ENCODE measurements at regions not wholly inside any gene's neighbourhood (a gene's known extent, or its start where the extent isn't known, plus 50 kb on each side); places are given as distances from the start of the nearest gene placed in this dataset.
"Not testable (repeated sequence)": the region's sequence is repeated elsewhere in the genome, so short reads cannot be mapped to it uniquely, and the experiment has no call there.

- no peak for DNase-seq (ENCODE audit: low read depth)
Observed at GRCh38 chr7:69091521-69091920, 506.8 kb upstream of the AUTS2 start.

- no peak for DNase-seq (ENCODE audit: low read depth)
Observed at GRCh38 chr7:69095127-69095526, 503.1 kb upstream of the AUTS2 start.

- DNase-seq (ENCODE audit: low read depth): no peak
Observed at GRCh38 chr7:69095649-69096048, 502.6 kb upstream of the AUTS2 start.

- DNase-seq (ENCODE audit: low read depth): no peak
Observed at GRCh38 chr7:69104023-69104422, 494.3 kb upstream of the AUTS2 start.

- DNase-seq (ENCODE audit: low read depth): no peak
Observed at GRCh38 chr7:69105092-69105491, 493.2 kb upstream of the AUTS2 start.

GRCh38 chr7:69105981-69106380 is 492.3 kb upstream of the AUTS2 start:
- no peak for DNase-seq (ENCODE audit: low read depth)

- not testable (repeated sequence) for DNase-seq (ENCODE audit: low read depth)
Observed at GRCh38 chr7:69106449-69106848, 491.8 kb upstream of the AUTS2 start.

GRCh38 chr7:69106946-69107345 is 491.3 kb upstream of the AUTS2 start:
- not testable (repeated sequence) for DNase-seq (ENCODE audit: low read depth)

GRCh38 chr7:69108097-69108496 is 490.2 kb upstream of the AUTS2 start:
- DNase-seq (ENCODE audit: low read depth): no peak

- no peak for DNase-seq (ENCODE audit: low read depth)
Observed at GRCh38 chr7:69109246-69109645, 489.0 kb upstream of the AUTS2 start.

- no peak for DNase-seq (ENCODE audit: low read depth)
Observed at GRCh38 chr7:69109879-69110278, 488.4 kb upstream of the AUTS2 start.

- DNase-seq (ENCODE audit: low read depth): no peak
Observed at GRCh38 chr7:69110450-69111050, 487.7 kb upstream of the AUTS2 start.

GRCh38 chr7:69114374-69114773 is 483.9 kb upstream of the AUTS2 start:
- DNase-seq (ENCODE audit: low read depth): no peak

- no peak for DNase-seq (ENCODE audit: low read depth)
Observed at GRCh38 chr7:69115788-69116187, 482.5 kb upstream of the AUTS2 start.

- not testable (repeated sequence) for DNase-seq (ENCODE audit: low read depth)
Observed at GRCh38 chr7:69116196-69116595, 482.1 kb upstream of the AUTS2 start.

GRCh38 chr7:69122953-69123352 is 475.3 kb upstream of the AUTS2 start:
- no peak for DNase-seq (ENCODE audit: low read depth)

GRCh38 chr7:69126896-69127479 is 471.3 kb upstream of the AUTS2 start:
- no peak for DNase-seq (ENCODE audit: low read depth)

- no peak for DNase-seq (ENCODE audit: low read depth)
Observed at GRCh38 chr7:69129524-69129923, 468.8 kb upstream of the AUTS2 start.

- no peak for DNase-seq (ENCODE audit: low read depth)
Observed at GRCh38 chr7:69129951-69130350, 468.3 kb upstream of the AUTS2 start.

GRCh38 chr7:69130396-69130795 is 467.9 kb upstream of the AUTS2 start:
- DNase-seq (ENCODE audit: low read depth): no peak

- no peak for DNase-seq (ENCODE audit: low read depth)
Observed at GRCh38 chr7:69134316-69134715, 464.0 kb upstream of the AUTS2 start.

- no peak for DNase-seq (ENCODE audit: low read depth)
Observed at GRCh38 chr7:69147631-69148030, 450.6 kb upstream of the AUTS2 start.

- no peak for DNase-seq (ENCODE audit: low read depth)
Observed at GRCh38 chr7:69149804-69150782, 448.2 kb upstream of the AUTS2 start.

All from stimulated activated CD8-positive, alpha-beta memory T cell treated with anti-CD3 and anti-CD28 coated beads, Interleukin-15, amount 100 ng/mL, for 1 hour (primary cell).